Vagina (tissue), 2 donors: ENCODE measurements at regions not wholly inside any gene's neighbourhood (a gene's known extent, or its start where the extent isn't known, plus 50 kb on each side); places are given as distances from the start of the nearest gene placed in this dataset.
"Not testable (repeated sequence)": the region's sequence is repeated elsewhere in the genome, so short reads cannot be mapped to it uniquely, and the experiment has no call there.

Source experiments
- CTCF ChIP-seq, 3 experiments: fragments of 450-650 bp in 2 of 3; fragments of 200-600 bp in 1 of 3; sonication (generic) in 1 of 3; IDR thresholded peaks; one replicate each; pipeline ENCODE4 v1.5.1; 2017 to 2019; ENCODE audit warnings: antibody characterized with exemption in 3 of 3, mild to moderate bottlenecking in 2 of 3, moderate library complexity in 2 of 3
- POLR2A ChIP-seq, 2 donors: fragments of 450-650 bp; IDR thresholded peaks; one replicate each; pipeline ENCODE4 v1.6.1; 2017; ENCODE audit warnings: antibody characterized with exemption in 2 of 2, mild to moderate bottlenecking in 2 of 2, moderate library complexity in 2 of 2

GRCh38 chr3:124348555-124348954 lies 356.6 kb upstream of the ROPN1 start:
- TF ChIP-seq CTCF, POLR2A (IDR thresholded peaks at IDR 0.05): not testable (repeated sequence)
